ENCODE measurements at regions not wholly inside any gene's neighbourhood (a gene's known extent, or its start where the extent isn't known, plus 50 kb on each side); places are given as distances from the start of the nearest gene placed in this dataset.

DNA sequence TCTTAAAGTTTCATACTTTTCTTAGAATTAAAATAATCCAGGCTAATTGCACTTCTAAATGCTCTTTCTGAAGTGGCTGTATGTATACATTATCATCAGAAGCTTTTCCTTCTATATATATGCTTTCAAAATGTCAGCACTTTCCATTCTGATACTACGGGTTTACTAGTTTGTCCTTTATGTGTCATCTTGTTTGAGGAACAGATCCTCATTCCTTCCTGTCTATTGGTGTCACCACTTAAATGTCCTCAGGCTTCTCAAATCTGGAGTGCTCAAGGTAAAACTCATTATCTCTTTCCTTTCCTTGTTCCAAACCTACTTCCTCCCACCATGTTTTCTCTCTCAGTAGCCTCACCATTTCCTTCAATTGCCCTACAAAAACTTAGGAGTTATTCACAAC is 236.3 kb downstream of the CSNK1G3 start (continued):
- TF ChIP-seq, protein P1, sequence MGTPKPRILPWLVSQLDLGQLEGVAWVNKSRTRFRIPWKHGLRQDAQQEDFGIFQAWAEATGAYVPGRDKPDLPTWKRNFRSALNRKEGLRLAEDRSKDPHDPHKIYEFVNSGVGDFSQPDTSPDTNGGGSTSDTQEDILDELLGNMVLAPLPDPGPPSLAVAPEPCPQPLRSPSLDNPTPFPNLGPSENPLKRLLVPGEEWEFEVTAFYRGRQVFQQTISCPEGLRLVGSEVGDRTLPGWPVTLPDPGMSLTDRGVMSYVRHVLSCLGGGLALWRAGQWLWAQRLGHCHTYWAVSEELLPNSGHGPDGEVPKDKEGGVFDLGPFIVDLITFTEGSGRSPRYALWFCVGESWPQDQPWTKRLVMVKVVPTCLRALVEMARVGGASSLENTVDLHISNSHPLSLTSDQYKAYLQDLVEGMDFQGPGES (IDR thresholded peaks at IDR 0.05; ENCODE audit: low read depth, low read length), result no peak
- TF ChIP-seq MXI1 (IDR thresholded peaks at IDR 0.05; ENCODE audit: low read depth, low read length) (no peak), TCF12 (IDR thresholded peaks at IDR 0.05) (no peak), NRF1 (IDR thresholded peaks at IDR 0.05; ENCODE audit: low read depth, low read length) (no peak), GABPA (IDR thresholded peaks at IDR 0.05; ENCODE audit: low read depth) (no peak), TEAD4 (IDR thresholded peaks at IDR 0.05; ENCODE audit: borderline replicate concordance, insufficient read depth) (no peak), ELF1 (IDR thresholded peaks at IDR 0.05) (no peak), EZH2phosphoT487 (IDR thresholded peaks at IDR 0.05; ENCODE audit: borderline replicate concordance, low read depth) (no peak), FOXM1 (IDR thresholded peaks at IDR 0.05; ENCODE audit: low read depth) (no peak), JUND (IDR thresholded peaks at IDR 0.05) (no peak)
- TF ChIP-seq, protein P2, sequence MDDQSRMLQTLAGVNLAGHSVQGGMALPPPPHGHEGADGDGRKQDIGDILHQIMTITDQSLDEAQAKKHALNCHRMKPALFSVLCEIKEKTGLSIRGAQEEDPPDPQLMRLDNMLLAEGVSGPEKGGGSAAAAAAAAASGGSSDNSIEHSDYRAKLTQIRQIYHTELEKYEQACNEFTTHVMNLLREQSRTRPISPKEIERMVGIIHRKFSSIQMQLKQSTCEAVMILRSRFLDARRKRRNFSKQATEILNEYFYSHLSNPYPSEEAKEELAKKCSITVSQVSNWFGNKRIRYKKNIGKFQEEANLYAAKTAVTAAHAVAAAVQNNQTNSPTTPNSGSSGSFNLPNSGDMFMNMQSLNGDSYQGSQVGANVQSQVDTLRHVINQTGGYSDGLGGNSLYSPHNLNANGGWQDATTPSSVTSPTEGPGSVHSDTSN (IDR thresholded peaks at IDR 0.05), result no peak

DNA sequence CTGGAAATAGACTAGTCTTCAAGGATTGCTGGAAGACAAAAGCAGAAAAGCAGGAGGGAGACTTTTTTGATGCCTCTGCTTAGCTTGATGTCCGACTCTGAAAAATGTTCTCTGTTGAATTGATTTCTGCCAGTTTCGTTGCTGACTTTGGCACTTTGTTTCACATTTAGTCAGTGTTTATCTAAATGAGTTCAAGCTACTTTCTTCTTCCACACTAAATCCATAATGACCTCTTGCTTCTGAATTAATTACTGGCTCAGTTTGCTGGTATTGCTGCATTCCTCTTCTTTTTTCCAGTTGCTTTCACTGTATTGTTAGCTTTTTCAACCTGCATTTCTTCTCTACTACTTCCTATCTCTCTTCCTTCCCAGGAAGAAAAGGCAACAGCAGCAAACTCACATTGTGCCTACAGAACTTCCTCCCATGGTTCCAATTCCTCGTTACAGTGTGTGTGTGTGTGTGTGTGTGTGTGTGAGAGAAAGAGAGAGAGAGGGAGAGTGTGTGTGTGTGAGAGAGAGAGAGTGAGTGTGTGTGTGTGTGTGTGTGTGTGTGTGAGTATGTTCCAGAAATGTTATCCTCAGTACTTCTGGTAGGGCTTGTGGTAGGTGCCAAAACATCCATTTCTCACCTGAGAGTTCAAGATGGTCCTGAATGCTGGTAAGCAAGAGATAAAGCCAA is 234.8 kb downstream of the CSNK1G3 start:
- H3K4me2 ChIP-seq, result no peak overlapping the region
- H2AFZ ChIP-seq (ENCODE audit: low read depth), result no peak overlapping the region
- no peak overlapping the region for H3K27ac ChIP-seq (ENCODE audit: low read depth in 2 of 2, low read length in 1 of 2)
- no peaks in the 10 kb centered on the region for H3K79me2 ChIP-seq (ENCODE audit: insufficient read depth)
- H3K27me3 ChIP-seq (ENCODE audit: insufficient read depth), result no peaks in the 10 kb centered on the region
- H3K36me3 ChIP-seq (replicated peaks in 1 of 2; ENCODE audit: control insufficient read depth in 1 of 2, insufficient read depth in 2 of 2, low read length in 1 of 2), result no peaks in the 10 kb centered on the region
- POLR2A ChIA-PET, result interaction anchor here (0.6 kb wide), 1 partner anchor 992 kb away, joined by 3 read pairs; no protein-coding TSS in a partner anchor
- no peak for DNase-seq
- TF ChIP-seq ELF1 (IDR thresholded peaks at IDR 0.05), result no peak
- TF ChIP-seq RXRA (IDR thresholded peaks at IDR 0.05; ENCODE audit: borderline replicate concordance, low read depth), result no peak
- no peak for TF ChIP-seq JUND (IDR thresholded peaks at IDR 0.05)
- TF ChIP-seq, protein P2 (IDR thresholded peaks at IDR 0.05), result no peak
- H3K9ac ChIP-seq, result no peak overlapping the region
- no peaks in the 10 kb centered on the region; the same call in 1 of the 2 replicates for H3K9me2 ChIP-seq
- H4K20me1 ChIP-seq (ENCODE audit: insufficient read depth), result no peaks in the 10 kb centered on the region
- no peaks in the 10 kb centered on the region for H3K4me1 ChIP-seq (ENCODE audit: control insufficient read depth in 1 of 2, insufficient read depth in 2 of 2, low read depth in 1 of 2, low read length in 1 of 2)
- no peaks in the 10 kb centered on the region for H3F3A ChIP-seq (replicated peaks; ENCODE audit: insufficient read depth)
- H3K4me3 ChIP-seq (ENCODE audit: low read depth in 2 of 2, low read length in 1 of 2), result no peak overlapping the region
- H3K9me3 ChIP-seq, result no peaks in the 10 kb centered on the region
- CTCF ChIA-PET, result interaction anchor here (1.1 kb wide), 1 partner anchor 382 kb away, joined by 3 read pairs; no protein-coding TSS in a partner anchor
- 78% methylated on average over 3 of the region's 3 CpGs for WGBS (ENCODE audit: low lambda C conversion rate)

Measured in SK-N-SH (cell line).